Stimulated activated CD4-positive, alpha-beta T cell treated with anti-CD3 and anti-CD28 coated beads, Interleukin-2, amount 100 ng/mL, for 24 hours (primary cell): ENCODE measurements at regions not wholly inside any gene's neighbourhood (a gene's known extent, or its start where the extent isn't known, plus 50 kb on each side); places are given as distances from the start of the nearest gene placed in this dataset.

Experiments used
- DNase-seq, 2 donors: peaks; one replicate each; pipeline ENCODE4 v3.0.0-alpha.2; 2020

- no peak for DNase-seq
Measured at GRCh38 chr5:67395790-67396418, 199.3 kb upstream of the CD180 start.

GRCh38 chr5:67393211-67393610, 196.6 kb upstream of the CD180 start:
- no peak for DNase-seq

- no peak for DNase-seq
Measured at GRCh38 chr5:67390935-67391334, 194.3 kb upstream of the CD180 start.

GRCh38 chr5:67383451-67383850, 186.9 kb upstream of the CD180 start:
- no peak for DNase-seq

GRCh38 chr5:67381236-67381880, 184.8 kb upstream of the CD180 start:
- DNase-seq = no peak

- no peak for DNase-seq
Measured at GRCh38 chr5:67380431-67380830, 183.8 kb upstream of the CD180 start.

- no peak for DNase-seq
Measured at GRCh38 chr5:67379753-67380152, 183.2 kb upstream of the CD180 start.

GRCh38 chr5:67378256-67378655, 181.7 kb upstream of the CD180 start:
- DNase-seq = no peak

- no peak for DNase-seq
Measured at GRCh38 chr5:67377631-67378030, 181.0 kb upstream of the CD180 start.

GRCh38 chr5:67375606-67376005, 179.0 kb upstream of the CD180 start:
- DNase-seq = no peak

- no peak for DNase-seq
Measured at GRCh38 chr5:67374378-67374777, 177.8 kb upstream of the CD180 start.

GRCh38 chr5:67373518-67373917, 176.9 kb upstream of the CD180 start:
- DNase-seq = no peak

GRCh38 chr5:67372887-67373286, 176.3 kb upstream of the CD180 start:
- DNase-seq = no peak

GRCh38 chr5:67371924-67372323, 175.3 kb upstream of the CD180 start:
- no peak for DNase-seq

- DNase-seq = no peak
Measured at GRCh38 chr5:67366691-67367395, 170.2 kb upstream of the CD180 start.

- no peak for DNase-seq
Measured at GRCh38 chr5:67366276-67366675, 169.7 kb upstream of the CD180 start.

- DNase-seq = no peak
Measured at GRCh38 chr5:67364381-67364970, 167.9 kb upstream of the CD180 start.

- DNase-seq = no peak
Measured at GRCh38 chr5:67363963-67364362, 167.4 kb upstream of the CD180 start.

- no peak for DNase-seq
Measured at GRCh38 chr5:67363180-67363709, 166.6 kb upstream of the CD180 start.

- no peak for DNase-seq
Measured at GRCh38 chr5:67361932-67362729, 165.5 kb upstream of the CD180 start.

- no peak for DNase-seq
Measured at GRCh38 chr5:67360047-67360446, 163.4 kb upstream of the CD180 start.

GRCh38 chr5:67358186-67358585, 161.6 kb upstream of the CD180 start:
- DNase-seq = no peak
